ENCODE measurements at regions not wholly inside any gene's neighbourhood (a gene's known extent, or its start where the extent isn't known, plus 50 kb on each side); places are given as distances from the start of the nearest gene placed in this dataset.
"Not testable (repeated sequence)": the region's sequence is repeated elsewhere in the genome, so short reads cannot be mapped to it uniquely, and the experiment has no call there.

GRCh38 chr2:215783640-215784039 lies 229.7 kb downstream of the MREG start:
- not testable (repeated sequence) for H3K4me3 Mint-ChIP-seq, DNase-seq, H3K27me3 Mint-ChIP-seq, H3K4me1 Mint-ChIP-seq, H3K9me3 Mint-ChIP-seq, H3K27ac Mint-ChIP-seq, H3K36me3 Mint-ChIP-seq

- no peak overlapping the region for H3K27ac Mint-ChIP-seq
Observed at GRCh38 chr2:215782965-215783364, 230.4 kb downstream of the MREG start.

GRCh38 chr2:215782295-215782694 lies 231.1 kb downstream of the MREG start:
- no peak for DNase-seq
- Mint-ChIP-seq H3K27me3 (no peaks in the 10 kb centered on the region), H3K36me3 (no peaks in the 10 kb centered on the region), H3K9me3 (no peaks in the 10 kb centered on the region), H3K4me3 (no peak overlapping the region), H3K27ac (no peak overlapping the region), H3K4me1 (no peaks in the 10 kb centered on the region)

More at GRCh38 chr2:215782965-215783364, 230.4 kb downstream of the MREG start:
- no peaks in the 10 kb centered on the region for H3K9me3 Mint-ChIP-seq
- no peak overlapping the region for H3K4me3 Mint-ChIP-seq
- no peak for DNase-seq
- no peaks in the 10 kb centered on the region for H3K4me1 Mint-ChIP-seq
- H3K36me3 Mint-ChIP-seq = no peaks in the 10 kb centered on the region
- H3K27me3 Mint-ChIP-seq = no peaks in the 10 kb centered on the region

- no peak for DNase-seq
- Mint-ChIP-seq H3K4me1 (no peaks in the 10 kb centered on the region), H3K4me3 (no peak overlapping the region), H3K36me3 (no peaks in the 10 kb centered on the region), H3K27me3 (peaks cover 2% of the 10 kb centered on the region), H3K9me3 (no peaks in the 10 kb centered on the region), H3K27ac (no peak overlapping the region)
Observed at GRCh38 chr2:215780907-215781685, 232.3 kb downstream of the MREG start.

GRCh38 chr2:215780313-215780712 lies 233.0 kb downstream of the MREG start:
- H3K9me3 Mint-ChIP-seq = no peaks in the 10 kb centered on the region
- H3K27me3 Mint-ChIP-seq = peaks cover 5% of the 10 kb centered on the region
- DNase-seq = no peak
- H3K27ac Mint-ChIP-seq = peak overlapping the region; percentile 9
- no peaks in the 10 kb centered on the region for H3K36me3 Mint-ChIP-seq
- no peak overlapping the region for H3K4me3 Mint-ChIP-seq
- no peaks in the 10 kb centered on the region for H3K4me1 Mint-ChIP-seq

- H3K4me1 Mint-ChIP-seq = no peaks in the 10 kb centered on the region
- no peak overlapping the region for H3K4me3 Mint-ChIP-seq
- peaks cover 5% of the 10 kb centered on the region for H3K27me3 Mint-ChIP-seq
Observed at GRCh38 chr2:215779912-215780311, 233.4 kb downstream of the MREG start.

GRCh38 chr2:215777465-215778044 lies 235.8 kb downstream of the MREG start:
- no peaks in the 10 kb centered on the region for H3K9me3 Mint-ChIP-seq
- no peaks in the 10 kb centered on the region for H3K4me1 Mint-ChIP-seq
- H3K27me3 Mint-ChIP-seq = peaks cover 5% of the 10 kb centered on the region
- H3K27ac Mint-ChIP-seq = no peak overlapping the region
- no peaks in the 10 kb centered on the region for H3K36me3 Mint-ChIP-seq
- no peak overlapping the region for H3K4me3 Mint-ChIP-seq
- no peak for DNase-seq

More at GRCh38 chr2:215779912-215780311, 233.4 kb downstream of the MREG start:
- no peaks in the 10 kb centered on the region for H3K9me3 Mint-ChIP-seq
- no peak for DNase-seq
- H3K36me3 Mint-ChIP-seq = no peaks in the 10 kb centered on the region
- H3K27ac Mint-ChIP-seq = peak overlapping the region; percentile 9

- Mint-ChIP-seq H3K27me3 (peaks cover 5% of the 10 kb centered on the region), H3K9me3 (no peaks in the 10 kb centered on the region), H3K4me3 (no peak overlapping the region), H3K27ac (no peak overlapping the region), H3K4me1 (no peaks in the 10 kb centered on the region), H3K36me3 (no peaks in the 10 kb centered on the region)
- DNase-seq = no peak
Observed at GRCh38 chr2:215775106-215775505, 238.2 kb downstream of the MREG start.

- Mint-ChIP-seq H3K27me3 (peaks cover 5% of the 10 kb centered on the region), H3K36me3 (no peaks in the 10 kb centered on the region), H3K9me3 (no peaks in the 10 kb centered on the region), H3K4me3 (no peak overlapping the region), H3K4me1 (no peaks in the 10 kb centered on the region), H3K27ac (no peak overlapping the region)
- DNase-seq = no peak
Observed at GRCh38 chr2:215773728-215774127, 239.6 kb downstream of the MREG start.

GRCh38 chr2:215772634-215773563 lies 240.5 kb downstream of the MREG start:
- H3K4me1 Mint-ChIP-seq = no peaks in the 10 kb centered on the region
- no peak overlapping the region for H3K4me3 Mint-ChIP-seq
- H3K27ac Mint-ChIP-seq = no peak overlapping the region
- H3K9me3 Mint-ChIP-seq = peaks cover 3% of the 10 kb centered on the region
- DNase-seq = no peak
- peaks cover 5% of the 10 kb centered on the region for H3K27me3 Mint-ChIP-seq
- H3K36me3 Mint-ChIP-seq = no peaks in the 10 kb centered on the region

GRCh38 chr2:215772003-215772402 lies 241.3 kb downstream of the MREG start:
- H3K27me3 Mint-ChIP-seq = peaks cover 5% of the 10 kb centered on the region

GRCh38 chr2:215771241-215771640 lies 242.1 kb downstream of the MREG start:
- H3K27me3 Mint-ChIP-seq = peaks cover 4% of the 10 kb centered on the region
- no peak for DNase-seq
- no peak overlapping the region for H3K4me3 Mint-ChIP-seq
- H3K36me3 Mint-ChIP-seq = no peaks in the 10 kb centered on the region
- peaks cover 6% of the 10 kb centered on the region for H3K9me3 Mint-ChIP-seq
- H3K27ac Mint-ChIP-seq = no peak overlapping the region
- H3K4me1 Mint-ChIP-seq = no peaks in the 10 kb centered on the region

More at GRCh38 chr2:215772003-215772402, 241.3 kb downstream of the MREG start:
- Mint-ChIP-seq H3K4me1 (no peaks in the 10 kb centered on the region), H3K36me3 (no peaks in the 10 kb centered on the region), H3K4me3 (no peak overlapping the region), H3K27ac (no peak overlapping the region), H3K9me3 (peaks cover 6% of the 10 kb centered on the region)
- DNase-seq = no peak

GRCh38 chr2:215770668-215771067 lies 242.7 kb downstream of the MREG start:
- Mint-ChIP-seq H3K36me3 (no peaks in the 10 kb centered on the region), H3K27me3 (no peaks in the 10 kb centered on the region), H3K27ac (no peak overlapping the region), H3K4me3 (no peak overlapping the region), H3K4me1 (no peaks in the 10 kb centered on the region), H3K9me3 (peaks cover 6% of the 10 kb centered on the region)
- DNase-seq = no peak

GRCh38 chr2:215769246-215769645 lies 244.1 kb downstream of the MREG start:
- peaks cover 6% of the 10 kb centered on the region for H3K9me3 Mint-ChIP-seq
- H3K4me3 Mint-ChIP-seq = no peak overlapping the region
- H3K4me1 Mint-ChIP-seq = no peaks in the 10 kb centered on the region
- no peak overlapping the region for H3K27ac Mint-ChIP-seq
- DNase-seq = no peak
- H3K27me3 Mint-ChIP-seq = no peaks in the 10 kb centered on the region
- no peaks in the 10 kb centered on the region for H3K36me3 Mint-ChIP-seq

GRCh38 chr2:215767625-215768024 lies 245.7 kb downstream of the MREG start:
- Mint-ChIP-seq H3K9me3 (peaks cover 6% of the 10 kb centered on the region), H3K36me3 (no peaks in the 10 kb centered on the region), H3K27ac (no peak overlapping the region), H3K4me3 (no peak overlapping the region), H3K4me1 (peaks cover 3% of the 10 kb centered on the region), H3K27me3 (no peaks in the 10 kb centered on the region)
- no peak for DNase-seq
